K562 (cell line): ENCODE measurements at regions not wholly inside any gene's neighbourhood (a gene's known extent, or its start where the extent isn't known, plus 50 kb on each side); places are given as distances from the start of the nearest gene placed in this dataset.

Experiments used
- EZH2 ChIP-seq: IDR thresholded peaks from 2 replicates; pipeline ENCODE4 v1.6.1; 2012; ENCODE audit warnings: low read depth, mild to moderate bottlenecking, inconsistent platforms, low read length, borderline replicate concordance
- GATAD2A ChIP-seq: fragments of 450-650 bp; IDR thresholded peaks from 2 replicates; pipeline ENCODE4 v1.6.1; 2017
- GATAD2B ChIP-seq: fragments of 450-650 bp; IDR thresholded peaks from 2 replicates; pipeline ENCODE4 v1.6.1; 2017; ENCODE audit warnings: mild to moderate bottlenecking, borderline replicate concordance
- KLF16 ChIP-seq: IDR thresholded peaks from 2 replicates; pipeline ENCODE4 v1.6.1; 2016; ENCODE audit warnings: antibody characterized with exemption
- MCM5 ChIP-seq: fragments of 450-650 bp; IDR thresholded peaks from 2 replicates; pipeline ENCODE4 v1.6.1; 2016; ENCODE audit warnings: low read depth
- MYC ChIP-seq, 2 experiments: fragments of 250-450 bp in 1 of 2; sonication (Bioruptor Pico) in 1 of 2; IDR thresholded peaks; 2 replicates each; pipeline versions ENCODE4 v1.5.1 to v1.6.1; 2012 to 2021; ENCODE audit warnings: low read depth in 2 of 2, borderline replicate concordance in 1 of 2, improper control_type of control experiment in 1 of 2, low read length in 1 of 2, mild to moderate bottlenecking in 1 of 2, moderate library complexity in 1 of 2
- NRF1 ChIP-seq, 2 experiments: fragments of 450-650 bp; IDR thresholded peaks in 1 of 2; conservative IDR thresholded peaks in 1 of 2; 2 replicates each; pipeline ENCODE4 v1.6.1; 2014; ENCODE audit warnings: mild to moderate bottlenecking in 2 of 2
- PRMT5 ChIP-seq: sonication (generic); formaldehyde crosslinking; IDR thresholded peaks from 2 replicates; pipeline ENCODE4 v1.5.0; 2020; ENCODE audit warnings: missing genetic modification reagents
- RBM14 ChIP-seq: fragments of 200-400 bp; formaldehyde crosslinking; IDR thresholded peaks from 2 replicates; pipeline ENCODE4 v1.6.1; 2018; ENCODE audit warnings: low read depth, mild to moderate bottlenecking, low read length, moderate library complexity, borderline replicate concordance; ENCODE audit not compliant: insufficient read depth
- RFX7 ChIP-seq: fragments of 250-450 bp; sonication (Bioruptor Pico); IDR thresholded peaks from 2 replicates; pipeline ENCODE4 v1.5.1; 2021; ENCODE audit warnings: mild to moderate bottlenecking
- YBX1 ChIP-seq: fragments of 450-650 bp; IDR thresholded peaks from 2 replicates; pipeline ENCODE4 v1.7.1; 2016; ENCODE audit warnings: mild to moderate bottlenecking
- ZNF583 ChIP-seq: fragments of 250-450 bp; sonication (Bioruptor Pico); IDR thresholded peaks from 2 replicates; pipeline ENCODE4 v1.4.0; 2020
- ZNF584 ChIP-seq: fragments of 200-800 bp; sonication (Bioruptor generic); IDR thresholded peaks from 2 replicates; pipeline ENCODE4 v1.6.1; 2016; ENCODE audit warnings: low read depth, mild to moderate bottlenecking, missing genetic modification characterization, missing compliant biosample characterization
- TF ChIP-seq, protein P1 (sequence below): IDR thresholded peaks from 2 replicates; pipeline ENCODE4 v1.6.1; 2012; ENCODE audit warnings: low read depth, low read length, improper control_type of control experiment, borderline replicate concordance
- TF ChIP-seq, protein P2 (sequence below): fragments of 250-450 bp; sonication (Bioruptor Pico); IDR thresholded peaks from 2 replicates; pipeline ENCODE4 v1.4.0; 2020
- TF ChIP-seq, protein P3 (sequence below): fragments of 250-450 bp; sonication (Bioruptor Pico); IDR thresholded peaks from 2 replicates; pipeline ENCODE4 v1.5.0; 2020; ENCODE audit warnings: mild to moderate bottlenecking, borderline replicate concordance
- TF ChIP-seq, protein P4 (sequence below): fragments of 250-450 bp; sonication (Bioruptor Pico); IDR thresholded peaks from 2 replicates; pipeline ENCODE4 v1.8.0; 2021; ENCODE audit warnings: moderate library complexity, mild to moderate bottlenecking, inconsistent platforms
- TF ChIP-seq, protein P5 (sequence below): sonication (generic); IDR thresholded peaks from 2 replicates; pipeline ENCODE4 v1.6.1; 2016

DNA sequence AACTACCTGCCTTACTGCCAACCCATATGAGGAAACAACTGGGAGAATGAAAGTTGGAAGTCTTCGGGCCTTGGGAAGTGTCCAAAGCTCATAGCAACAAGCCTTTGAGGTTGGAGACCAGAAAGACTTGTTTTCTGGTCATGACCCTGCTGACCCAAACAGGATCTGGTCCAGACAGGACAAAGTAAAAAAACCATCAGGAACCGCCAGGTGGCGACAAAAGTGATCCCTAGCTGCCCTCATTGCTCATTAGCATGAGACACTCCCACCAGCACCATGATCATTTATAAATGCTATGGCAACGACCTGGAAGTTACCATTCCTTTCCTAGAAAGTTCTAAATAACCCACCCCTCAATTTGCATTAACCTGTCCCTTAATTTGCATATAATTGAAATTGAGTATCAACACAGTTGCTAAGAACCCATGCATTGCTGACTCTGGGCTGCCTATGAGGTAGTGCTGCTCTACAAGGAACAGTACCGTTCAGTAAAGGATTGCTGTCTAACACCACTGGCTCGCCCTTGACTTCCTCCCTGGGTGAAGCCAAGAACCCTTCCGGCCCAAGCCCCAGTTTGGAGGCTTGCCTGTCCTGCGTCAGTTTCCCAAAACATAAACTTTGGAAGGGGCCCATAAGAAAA lies 89.0 kb downstream of the URB2 start (continued):
- TF ChIP-seq, protein P1, sequence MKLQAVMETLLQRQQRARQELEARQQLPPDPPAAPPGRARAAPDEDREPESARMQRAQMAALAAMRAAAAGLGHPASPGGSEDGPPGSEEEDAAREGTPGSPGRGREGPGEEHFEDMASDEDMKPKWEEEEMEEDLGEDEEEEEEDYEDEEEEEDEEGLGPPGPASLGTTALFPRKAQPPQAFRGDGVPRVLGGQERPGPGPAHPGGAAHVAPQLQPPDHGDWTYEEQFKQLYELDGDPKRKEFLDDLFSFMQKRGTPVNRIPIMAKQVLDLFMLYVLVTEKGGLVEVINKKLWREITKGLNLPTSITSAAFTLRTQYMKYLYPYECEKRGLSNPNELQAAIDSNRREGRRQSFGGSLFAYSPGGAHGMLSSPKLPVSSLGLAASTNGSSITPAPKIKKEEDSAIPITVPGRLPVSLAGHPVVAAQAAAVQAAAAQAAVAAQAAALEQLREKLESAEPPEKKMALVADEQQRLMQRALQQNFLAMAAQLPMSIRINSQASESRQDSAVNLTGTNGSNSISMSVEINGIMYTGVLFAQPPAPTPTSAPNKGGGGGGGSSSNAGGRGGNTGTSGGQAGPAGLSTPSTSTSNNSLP, result peak; percentile 100
- TF ChIP-seq EZH2 (no peak), GATAD2A (no peak), RBM14 (no peak), ZNF583 (no peak), NRF1 (conservative IDR thresholded peaks at IDR 0.05 in 1 of 2, IDR thresholded peaks at IDR 0.05 in 1 of 2) (no peak), YBX1 (no peak), KLF16 (no peak), ZNF584 (CRISPR knock-in tag) (no peak), MYC (IDR thresholded peaks at IDR 0.05; ENCODE audit: low read depth, low read length) (no peak), MYC (CRISPR knock-in tag; IDR thresholded peaks at IDR 0.05; ENCODE audit: borderline replicate concordance, low read depth) (no peak), RFX7 (CRISPR knock-in tag) (no peak), GATAD2B (no peak), MCM5 (no peak), PRMT5 (no peak)
- TF ChIP-seq, protein P2, sequence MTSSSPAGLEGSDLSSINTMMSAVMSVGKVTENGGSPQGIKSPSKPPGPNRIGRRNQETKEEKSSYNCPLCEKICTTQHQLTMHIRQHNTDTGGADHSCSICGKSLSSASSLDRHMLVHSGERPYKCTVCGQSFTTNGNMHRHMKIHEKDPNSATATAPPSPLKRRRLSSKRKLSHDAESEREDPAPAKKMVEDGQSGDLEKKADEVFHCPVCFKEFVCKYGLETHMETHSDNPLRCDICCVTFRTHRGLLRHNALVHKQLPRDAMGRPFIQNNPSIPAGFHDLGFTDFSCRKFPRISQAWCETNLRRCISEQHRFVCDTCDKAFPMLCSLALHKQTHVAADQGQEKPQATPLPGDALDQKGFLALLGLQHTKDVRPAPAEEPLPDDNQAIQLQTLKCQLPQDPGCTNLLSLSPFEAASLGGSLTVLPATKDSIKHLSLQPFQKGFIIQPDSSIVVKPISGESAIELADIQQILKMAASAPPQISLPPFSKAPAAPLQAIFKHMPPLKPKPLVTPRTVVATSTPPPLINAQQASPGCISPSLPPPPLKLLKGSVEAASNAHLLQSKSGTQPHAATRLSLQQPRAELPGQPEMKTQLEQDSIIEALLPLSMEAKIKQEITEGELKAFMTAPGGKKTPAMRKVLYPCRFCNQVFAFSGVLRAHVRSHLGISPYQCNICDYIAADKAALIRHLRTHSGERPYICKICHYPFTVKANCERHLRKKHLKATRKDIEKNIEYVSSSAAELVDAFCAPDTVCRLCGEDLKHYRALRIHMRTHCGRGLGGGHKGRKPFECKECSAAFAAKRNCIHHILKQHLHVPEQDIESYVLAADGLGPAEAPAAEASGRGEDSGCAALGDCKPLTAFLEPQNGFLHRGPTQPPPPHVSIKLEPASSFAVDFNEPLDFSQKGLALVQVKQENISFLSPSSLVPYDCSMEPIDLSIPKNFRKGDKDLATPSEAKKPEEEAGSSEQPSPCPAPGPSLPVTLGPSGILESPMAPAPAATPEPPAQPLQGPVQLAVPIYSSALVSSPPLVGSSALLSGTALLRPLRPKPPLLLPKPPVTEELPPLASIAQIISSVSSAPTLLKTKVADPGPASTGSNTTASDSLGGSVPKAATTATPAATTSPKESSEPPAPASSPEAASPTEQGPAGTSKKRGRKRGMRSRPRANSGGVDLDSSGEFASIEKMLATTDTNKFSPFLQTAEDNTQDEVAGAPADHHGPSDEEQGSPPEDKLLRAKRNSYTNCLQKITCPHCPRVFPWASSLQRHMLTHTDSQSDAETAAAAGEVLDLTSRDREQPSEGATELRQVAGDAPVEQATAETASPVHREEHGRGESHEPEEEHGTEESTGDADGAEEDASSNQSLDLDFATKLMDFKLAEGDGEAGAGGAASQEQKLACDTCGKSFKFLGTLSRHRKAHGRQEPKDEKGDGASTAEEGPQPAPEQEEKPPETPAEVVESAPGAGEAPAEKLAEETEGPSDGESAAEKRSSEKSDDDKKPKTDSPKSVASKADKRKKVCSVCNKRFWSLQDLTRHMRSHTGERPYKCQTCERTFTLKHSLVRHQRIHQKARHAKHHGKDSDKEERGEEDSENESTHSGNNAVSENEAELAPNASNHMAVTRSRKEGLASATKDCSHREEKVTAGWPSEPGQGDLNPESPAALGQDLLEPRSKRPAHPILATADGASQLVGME (CRISPR knock-in tag), result no peak
- TF ChIP-seq, protein P3, sequence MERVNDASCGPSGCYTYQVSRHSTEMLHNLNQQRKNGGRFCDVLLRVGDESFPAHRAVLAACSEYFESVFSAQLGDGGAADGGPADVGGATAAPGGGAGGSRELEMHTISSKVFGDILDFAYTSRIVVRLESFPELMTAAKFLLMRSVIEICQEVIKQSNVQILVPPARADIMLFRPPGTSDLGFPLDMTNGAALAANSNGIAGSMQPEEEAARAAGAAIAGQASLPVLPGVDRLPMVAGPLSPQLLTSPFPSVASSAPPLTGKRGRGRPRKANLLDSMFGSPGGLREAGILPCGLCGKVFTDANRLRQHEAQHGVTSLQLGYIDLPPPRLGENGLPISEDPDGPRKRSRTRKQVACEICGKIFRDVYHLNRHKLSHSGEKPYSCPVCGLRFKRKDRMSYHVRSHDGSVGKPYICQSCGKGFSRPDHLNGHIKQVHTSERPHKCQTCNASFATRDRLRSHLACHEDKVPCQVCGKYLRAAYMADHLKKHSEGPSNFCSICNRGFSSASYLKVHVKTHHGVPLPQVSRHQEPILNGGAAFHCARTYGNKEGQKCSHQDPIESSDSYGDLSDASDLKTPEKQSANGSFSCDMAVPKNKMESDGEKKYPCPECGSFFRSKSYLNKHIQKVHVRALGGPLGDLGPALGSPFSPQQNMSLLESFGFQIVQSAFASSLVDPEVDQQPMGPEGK (CRISPR knock-in tag), result no peak
- TF ChIP-seq, protein P4, sequence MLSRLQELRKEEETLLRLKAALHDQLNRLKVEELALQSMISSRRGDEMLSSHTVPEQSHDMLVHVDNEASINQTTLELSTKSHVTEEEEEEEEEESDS (CRISPR knock-in tag), result no peak
- TF ChIP-seq, protein P5, sequence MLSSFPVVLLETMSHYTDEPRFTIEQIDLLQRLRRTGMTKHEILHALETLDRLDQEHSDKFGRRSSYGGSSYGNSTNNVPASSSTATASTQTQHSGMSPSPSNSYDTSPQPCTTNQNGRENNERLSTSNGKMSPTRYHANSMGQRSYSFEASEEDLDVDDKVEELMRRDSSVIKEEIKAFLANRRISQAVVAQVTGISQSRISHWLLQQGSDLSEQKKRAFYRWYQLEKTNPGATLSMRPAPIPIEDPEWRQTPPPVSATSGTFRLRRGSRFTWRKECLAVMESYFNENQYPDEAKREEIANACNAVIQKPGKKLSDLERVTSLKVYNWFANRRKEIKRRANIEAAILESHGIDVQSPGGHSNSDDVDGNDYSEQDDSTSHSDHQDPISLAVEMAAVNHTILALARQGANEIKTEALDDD, result no peak
